Stimulated activated CD4-positive, alpha-beta T cell treated with anti-CD3 and anti-CD28 coated beads, Interleukin-4, amount 100 ng/mL, for 24 hours (primary cell): ENCODE measurements at regions not wholly inside any gene's neighbourhood (a gene's known extent, or its start where the extent isn't known, plus 50 kb on each side); places are given as distances from the start of the nearest gene placed in this dataset.
"Not testable (repeated sequence)": the region's sequence is repeated elsewhere in the genome, so short reads cannot be mapped to it uniquely, and the experiment has no call there.

ENCODE experiments used
- DNase-seq: peaks from one replicate; pipeline ENCODE4 v3.0.0-alpha.2; 2020

GRCh38 chr6:149246691-149247384 lies 70.7 kb upstream of the TAB2 start:
- no peak for DNase-seq

- no peak for DNase-seq
Observed at GRCh38 chr6:149247385-149247763, 70.1 kb upstream of the TAB2 start.

- DNase-seq, result not testable (repeated sequence)
Observed at GRCh38 chr6:149248263-149248662, 69.2 kb upstream of the TAB2 start.

GRCh38 chr6:149248693-149249369 lies 68.7 kb upstream of the TAB2 start:
- no peak for DNase-seq

- DNase-seq, result no peak
Observed at GRCh38 chr6:149249370-149250357, 67.8 kb upstream of the TAB2 start.

- no peak for DNase-seq
Observed at GRCh38 chr6:149250951-149251350, 66.6 kb upstream of the TAB2 start.

GRCh38 chr6:149252622-149253021 lies 64.9 kb upstream of the TAB2 start:
- no peak for DNase-seq

- no peak for DNase-seq
Observed at GRCh38 chr6:149254253-149254652, 63.3 kb upstream of the TAB2 start.

- DNase-seq, result no peak
Observed at GRCh38 chr6:149259753-149260152, 57.8 kb upstream of the TAB2 start.

- no peak for DNase-seq
Observed at GRCh38 chr6:149260214-149260874, 57.2 kb upstream of the TAB2 start.

- no peak for DNase-seq
Observed at GRCh38 chr6:149261364-149262040, 56.0 kb upstream of the TAB2 start.

- no peak for DNase-seq
Observed at GRCh38 chr6:149263321-149263720, 54.2 kb upstream of the TAB2 start.

- DNase-seq, result peak; percentile 28
Observed at GRCh38 chr6:149264629-149265028, 52.9 kb upstream of the TAB2 start.

- no peak for DNase-seq
Observed at GRCh38 chr6:149265945-149266344, 51.6 kb upstream of the TAB2 start.

GRCh38 chr6:149266659-149267058 lies 50.9 kb upstream of the TAB2 start:
- DNase-seq, result no peak

GRCh38 chr6:149267072-149267471 lies 50.4 kb upstream of the TAB2 start:
- DNase-seq, result no peak

- DNase-seq, result no peak
Observed at GRCh38 chr6:149267513-149268043, 49.9 kb upstream of the TAB2 start.
